ENCODE measurements at regions not wholly inside any gene's neighbourhood (a gene's known extent, or its start where the extent isn't known, plus 50 kb on each side); places are given as distances from the start of the nearest gene placed in this dataset.
A peak's percentile ranks its signal among the peaks of the same experiment; 100 is the strongest.

DNA sequence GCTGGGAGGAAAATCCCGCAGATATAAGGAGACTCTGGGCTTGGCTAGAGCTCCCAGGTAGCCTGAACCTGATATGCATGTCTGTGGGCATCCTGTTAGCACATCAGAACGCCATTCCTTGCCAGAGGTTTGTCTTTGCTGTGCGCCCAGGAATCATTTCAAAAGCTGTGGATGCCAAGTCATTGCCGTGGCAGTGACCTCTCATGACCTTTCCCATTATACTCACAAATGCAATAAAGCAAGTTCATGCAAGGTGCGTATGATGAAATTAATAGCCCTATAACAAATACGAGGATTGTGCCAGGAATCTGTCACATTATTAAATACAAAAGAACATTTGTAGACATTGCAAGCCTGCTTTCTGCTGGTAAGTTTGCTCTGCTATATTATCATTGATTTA, 229.1 kb upstream of the PELI2 start:
- H3K9me3 ChIP-seq = no peaks in the 10 kb centered on the region
- H3K4me1 ChIP-seq = peaks cover 0 to 11% (median 8%) of the 10 kb centered on the region in 4 donors
- no peak overlapping the region for H3K27ac ChIP-seq (replicated peaks in 1 of 4)
- intact Hi-C loops (cut with DNase I) = no loop called here
- peak; percentile 31 for DNase-seq (ENCODE audit: extremely low spot score)
- TF ChIP-seq POLR2AphosphoS5 (IDR thresholded peaks at IDR 0.05) (no peak), EP300 (IDR thresholded peaks at IDR 0.05) (no peak), POLR2A (IDR thresholded peaks at IDR 0.05; ENCODE audit: low read depth) (no peak)
- TF ChIP-seq, protein P1, sequence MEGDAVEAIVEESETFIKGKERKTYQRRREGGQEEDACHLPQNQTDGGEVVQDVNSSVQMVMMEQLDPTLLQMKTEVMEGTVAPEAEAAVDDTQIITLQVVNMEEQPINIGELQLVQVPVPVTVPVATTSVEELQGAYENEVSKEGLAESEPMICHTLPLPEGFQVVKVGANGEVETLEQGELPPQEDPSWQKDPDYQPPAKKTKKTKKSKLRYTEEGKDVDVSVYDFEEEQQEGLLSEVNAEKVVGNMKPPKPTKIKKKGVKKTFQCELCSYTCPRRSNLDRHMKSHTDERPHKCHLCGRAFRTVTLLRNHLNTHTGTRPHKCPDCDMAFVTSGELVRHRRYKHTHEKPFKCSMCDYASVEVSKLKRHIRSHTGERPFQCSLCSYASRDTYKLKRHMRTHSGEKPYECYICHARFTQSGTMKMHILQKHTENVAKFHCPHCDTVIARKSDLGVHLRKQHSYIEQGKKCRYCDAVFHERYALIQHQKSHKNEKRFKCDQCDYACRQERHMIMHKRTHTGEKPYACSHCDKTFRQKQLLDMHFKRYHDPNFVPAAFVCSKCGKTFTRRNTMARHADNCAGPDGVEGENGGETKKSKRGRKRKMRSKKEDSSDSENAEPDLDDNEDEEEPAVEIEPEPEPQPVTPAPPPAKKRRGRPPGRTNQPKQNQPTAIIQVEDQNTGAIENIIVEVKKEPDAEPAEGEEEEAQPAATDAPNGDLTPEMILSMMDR (IDR thresholded peaks at IDR 0.05) = no peak
- H3K4me3 ChIP-seq = no peak overlapping the region
- no peaks in the 10 kb centered on the region for H3K36me3 ChIP-seq
- WGBS = 44% methylated on average over 6 of the region's 6 CpGs
- no peaks in the 10 kb centered on the region for H3K27me3 ChIP-seq

DNA sequence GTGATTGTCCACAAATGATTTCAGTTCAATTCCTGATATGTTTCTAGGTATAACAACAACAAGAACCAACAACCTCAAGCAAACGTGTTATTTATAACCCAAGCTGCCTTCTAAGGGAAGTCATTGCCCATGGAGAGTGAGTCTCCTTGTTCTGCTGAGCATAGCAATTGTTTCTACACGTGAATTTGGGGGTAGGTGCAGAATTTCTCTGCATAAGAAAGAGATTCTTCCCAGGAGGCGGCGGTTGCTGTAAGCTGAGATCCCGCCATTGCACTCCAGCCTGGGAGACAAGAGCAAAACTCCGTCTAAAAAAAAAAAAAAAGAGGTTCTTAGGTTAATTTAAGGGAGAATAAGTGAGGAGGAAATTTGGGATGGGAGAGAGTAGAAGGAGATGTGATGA, 226.5 kb upstream of the PELI2 start:
- Histone ChIP-seq H3K27me3 (no peaks in the 10 kb centered on the region), H3K4me3 (no peak overlapping the region), H3K4me1 (peaks cover 0 to 11% (median 8%) of the 10 kb centered on the region in 4 donors), H3K9me3 (no peaks in the 10 kb centered on the region), H3K27ac (replicated peaks in 1 of 4) (no peak overlapping the region), H3K36me3 (no peaks in the 10 kb centered on the region)
- TF ChIP-seq EP300 (IDR thresholded peaks at IDR 0.05) (no peak), POLR2AphosphoS5 (IDR thresholded peaks at IDR 0.05) (no peak), POLR2A (IDR thresholded peaks at IDR 0.05; ENCODE audit: low read depth) (no peak)
- TF ChIP-seq, protein P1 (IDR thresholded peaks at IDR 0.05) = no peak
- no peak for DNase-seq (ENCODE audit: extremely low spot score)
- intact Hi-C loops (cut with DNase I) = no loop called here
- WGBS = 62% methylated on average over 6 of the region's 6 CpGs

DNA sequence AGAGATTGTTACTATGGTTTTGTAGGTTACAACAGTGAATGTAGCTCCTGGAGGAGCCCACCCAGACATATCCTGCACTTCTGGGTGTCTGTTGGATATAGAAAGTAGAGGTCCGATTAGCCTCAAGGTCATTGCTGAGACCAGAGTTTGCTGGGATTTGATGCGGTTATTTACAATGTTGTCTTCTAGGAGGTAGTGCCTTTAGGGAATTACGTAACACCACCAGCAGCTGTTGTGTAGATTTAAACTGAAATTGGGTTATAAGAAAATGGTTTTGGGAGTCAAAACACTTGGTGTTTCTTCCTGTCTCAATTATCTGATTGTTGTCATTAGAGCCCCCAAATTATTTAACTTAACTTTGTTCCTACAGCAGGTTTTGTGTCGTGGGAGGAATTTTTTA, 225.3 kb upstream of the PELI2 start:
- WGBS = 69% methylated on average over 4 of the region's 4 CpGs
- no peak for TF ChIP-seq POLR2AphosphoS5 (IDR thresholded peaks at IDR 0.05)
- TF ChIP-seq, protein P1 (IDR thresholded peaks at IDR 0.05) = no peak
- TF ChIP-seq EP300 (IDR thresholded peaks at IDR 0.05) = no peak
- no peak for TF ChIP-seq POLR2A (IDR thresholded peaks at IDR 0.05; ENCODE audit: low read depth)
- Histone ChIP-seq H3K4me1 (peaks cover 0 to 11% (median 8%) of the 10 kb centered on the region in 4 donors), H3K9me3 (no peaks in the 10 kb centered on the region), H3K36me3 (no peaks in the 10 kb centered on the region), H3K27ac (replicated peaks in 1 of 4) (no peak overlapping the region), H3K27me3 (no peaks in the 10 kb centered on the region), H3K4me3 (no peak overlapping the region)
- DNase-seq (ENCODE audit: extremely low spot score) = no peak
- intact Hi-C loops (cut with DNase I) = no loop called here

DNA sequence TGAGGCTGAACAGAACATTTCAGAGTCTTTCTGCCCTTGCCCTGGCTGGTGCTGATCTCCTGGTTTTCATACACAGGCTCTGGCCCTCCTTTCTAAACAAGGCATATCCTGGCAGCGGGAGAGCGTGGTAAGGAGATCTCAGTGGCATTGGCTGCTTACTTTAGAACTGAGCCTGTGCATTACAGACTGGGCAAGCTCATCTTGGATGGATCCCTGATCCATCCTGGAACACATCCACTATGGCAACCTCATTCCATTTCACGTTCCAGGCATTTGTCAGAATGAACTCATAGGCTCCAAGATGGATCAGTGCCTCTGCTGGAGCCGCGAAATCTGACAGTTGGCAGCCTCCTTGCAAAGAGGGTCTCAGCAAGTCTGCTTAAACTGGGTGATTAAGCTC, 224.5 kb upstream of the PELI2 start:
- 77% methylated on average over 5 of the region's 5 CpGs for WGBS
- TF ChIP-seq, protein P1 (IDR thresholded peaks at IDR 0.05) = no peak
- TF ChIP-seq EP300 (IDR thresholded peaks at IDR 0.05) (no peak), POLR2A (IDR thresholded peaks at IDR 0.05; ENCODE audit: low read depth) (no peak), POLR2AphosphoS5 (IDR thresholded peaks at IDR 0.05) (no peak)
- Histone ChIP-seq H3K27me3 (no peaks in the 10 kb centered on the region), H3K27ac (replicated peaks in 1 of 4) (no peak overlapping the region), H3K9me3 (no peaks in the 10 kb centered on the region), H3K4me1 (peaks cover 0 to 9% (median 7%) of the 10 kb centered on the region in 4 donors), H3K4me3 (no peak overlapping the region), H3K36me3 (no peaks in the 10 kb centered on the region)
- intact Hi-C loops (cut with DNase I) = no loop called here
- no peak for DNase-seq (ENCODE audit: extremely low spot score)

DNA sequence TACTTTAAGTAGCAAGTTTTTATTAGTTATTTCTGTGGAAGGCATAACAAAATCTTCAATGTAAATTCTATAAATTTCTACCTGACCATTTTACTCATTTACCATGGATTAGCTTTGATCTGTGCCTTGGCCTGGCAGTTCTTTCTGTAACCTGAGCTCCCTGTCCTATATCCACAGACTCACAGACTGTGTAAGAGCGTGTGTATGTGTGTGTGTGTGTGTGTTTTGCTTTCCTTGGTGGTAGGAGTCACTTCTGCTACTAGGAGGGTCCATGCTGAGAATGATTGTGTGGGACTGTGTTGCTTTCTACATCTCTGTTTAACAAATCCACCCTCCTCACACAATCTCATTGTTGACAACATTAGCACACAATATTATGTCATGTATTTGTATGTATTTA, 221.2 kb upstream of the PELI2 start:
- Histone ChIP-seq H3K4me1 (no peaks in the 10 kb centered on the region), H3K27ac (replicated peaks in 1 of 4) (no peak overlapping the region), H3K36me3 (no peaks in the 10 kb centered on the region), H3K27me3 (no peaks in the 10 kb centered on the region), H3K9me3 (no peaks in the 10 kb centered on the region), H3K4me3 (no peak overlapping the region)
- DNase-seq (ENCODE audit: extremely low spot score) = no peak
- intact Hi-C loops (cut with DNase I) = no loop called here
- TF ChIP-seq POLR2AphosphoS5 (IDR thresholded peaks at IDR 0.05) = no peak
- TF ChIP-seq EP300 (IDR thresholded peaks at IDR 0.05) = no peak
- TF ChIP-seq, protein P1 (IDR thresholded peaks at IDR 0.05) = no peak
- TF ChIP-seq POLR2A (IDR thresholded peaks at IDR 0.05; ENCODE audit: low read depth) = no peak
- 78% methylated on average over 1 of the region's 1 CpG for WGBS
